DMS 273 treated with DMSO at 0.1 percent for 48 hours (cell line): ENCODE measurements at regions not wholly inside any gene's neighbourhood (a gene's known extent, or its start where the extent isn't known, plus 50 kb on each side); places are given as distances from the start of the nearest gene placed in this dataset.
"Not testable (repeated sequence)": the region's sequence is repeated elsewhere in the genome, so short reads cannot be mapped to it uniquely, and the experiment has no call there.

ENCODE experiments used
- DNase-seq: peaks from one replicate; lab custom pipeline; 2025; lab: John Stamatoyannopoulos, UW

GRCh38 chr10:23643111-23643780 lies 204.4 kb downstream of the OTUD1 start:
- DNase-seq = no peak

- no peak for DNase-seq
Measured at GRCh38 chr10:23648618-23649017, 209.7 kb downstream of the OTUD1 start.

- DNase-seq = no peak
Measured at GRCh38 chr10:23656735-23657134, 217.9 kb downstream of the OTUD1 start.

- no peak for DNase-seq
Measured at GRCh38 chr10:23657677-23658076, 218.8 kb downstream of the OTUD1 start.

- not testable (repeated sequence) for DNase-seq
Measured at GRCh38 chr10:23671866-23672265, 233.0 kb downstream of the OTUD1 start.

- DNase-seq = no peak
Measured at GRCh38 chr10:23675585-23675984, 236.7 kb downstream of the OTUD1 start.

GRCh38 chr10:23676296-23676695 lies 237.4 kb downstream of the OTUD1 start:
- no peak for DNase-seq

- DNase-seq = no peak
Measured at GRCh38 chr10:23686722-23687121, 247.8 kb downstream of the OTUD1 start.

GRCh38 chr10:23692736-23693135 lies 253.9 kb downstream of the OTUD1 start:
- DNase-seq = no peak

- DNase-seq = no peak
Measured at GRCh38 chr10:23693501-23693901, 254.6 kb downstream of the OTUD1 start.

- DNase-seq = no peak
Measured at GRCh38 chr10:23693925-23694324, 255.1 kb downstream of the OTUD1 start.

- no peak for DNase-seq
Measured at GRCh38 chr10:23694446-23694920, 255.6 kb downstream of the OTUD1 start.

- DNase-seq = no peak
Measured at GRCh38 chr10:23694921-23695824, 256.3 kb downstream of the OTUD1 start.

- no peak for DNase-seq
Measured at GRCh38 chr10:23695825-23696420, 257.0 kb downstream of the OTUD1 start.

- no peak for DNase-seq
Measured at GRCh38 chr10:23696476-23696875, 257.6 kb downstream of the OTUD1 start.

- DNase-seq = peak; percentile 24
Measured at GRCh38 chr10:23702977-23703414, 264.1 kb downstream of the OTUD1 start.

- no peak for DNase-seq
Measured at GRCh38 chr10:23715363-23715762, 276.5 kb downstream of the OTUD1 start.

- no peak for DNase-seq
Measured at GRCh38 chr10:23717913-23718312, 279.0 kb downstream of the OTUD1 start.

GRCh38 chr10:23718946-23719345 lies 280.1 kb downstream of the OTUD1 start:
- DNase-seq = no peak

GRCh38 chr10:23723796-23724195 lies 284.9 kb downstream of the OTUD1 start:
- no peak for DNase-seq

- DNase-seq = no peak
Measured at GRCh38 chr10:23725548-23725947, 286.7 kb downstream of the OTUD1 start.

GRCh38 chr10:23742368-23742767 lies 303.5 kb downstream of the OTUD1 start:
- no peak for DNase-seq

GRCh38 chr10:23742807-23743206 lies 303.9 kb downstream of the OTUD1 start:
- no peak for DNase-seq
